Erythroblast (primary cell): ENCODE measurements at regions not wholly inside any gene's neighbourhood (a gene's known extent, or its start where the extent isn't known, plus 50 kb on each side); places are given as distances from the start of the nearest gene placed in this dataset.

ENCODE experiments used
- GATA1 ChIP-seq: IDR thresholded peaks from 2 replicates; pipeline ENCODE4 v1.6.1; 2011; ENCODE audit warnings: low read depth, mild to moderate bottlenecking, control low read depth, low read length, moderate library complexity
- POLR2A ChIP-seq: IDR thresholded peaks from 2 replicates; pipeline ENCODE4 v1.6.1; 2011; ENCODE audit warnings: mild to moderate bottlenecking, low read length

GRCh38 chr4:85402371-85402770, 72.6 kb upstream of the ARHGAP24 start:
- no peak for TF ChIP-seq POLR2A
- TF ChIP-seq GATA1 = no peak
